HCT116 (cell line): ENCODE measurements at regions not wholly inside any gene's neighbourhood (a gene's known extent, or its start where the extent isn't known, plus 50 kb on each side); places are given as distances from the start of the nearest gene placed in this dataset.

ENCODE experiments used
- ATAC-seq: fragments of 200-7000 bp; cut with Tn5 transposase; 2 replicates; pipeline ENCODE4 v1.9.1; 2020; ENCODE audit warnings: mild to moderate bottlenecking, moderate library complexity
- BruUV-seq: library from RNA; stranded (reverse); fragments of 400-500 nt; replicated peaks from 2 replicates; lab custom pipeline; 2021; lab: Mats Ljungman, UMichigan
- CTCF ChIA-PET: fragments of 300-600 bp; sonication (Branson Sonifier 250); formaldehyde crosslinking; loops from one replicate; lab custom pipeline; 2021; ENCODE audit warnings: antibody characterized with exemption; lab: Charles Lee
- POLR2A ChIA-PET: fragments of 300-600, 350-600 bp; sonication (Branson Sonifier 250); formaldehyde crosslinking; loops from one replicate; lab custom pipeline; 2021; ENCODE audit warnings: antibody characterized with exemption; lab: Charles Lee
- RAD21 ChIA-PET, 2 experiments: fragments of 300-600 bp; sonication (Branson Sonifier 250); formaldehyde crosslinking; loops; one replicate each; lab custom pipeline; 2023; ENCODE audit warnings: low total read pairs in 2 of 2; ENCODE audit not compliant: uncharacterized antibody in 2 of 2, unreplicated experiment in 2 of 2, low non-redundant PET in 1 of 2; lab: Charles Lee
- DNase-seq: peaks from one replicate; pipeline ENCODE4 v3.0.0-alpha.2; 2010; ENCODE audit warnings: low read depth, low spot score
- H2AFZ ChIP-seq: fragments of 200-600 bp; shearing (Covaris generic), sonication (generic); 2 replicates; pipeline ENCODE4 v1.6.1; 2017; ENCODE audit warnings: low read depth, mixed run types, mixed read lengths, antibody characterized with exemption, low read length; ENCODE audit not compliant: poor library complexity, severe bottlenecking
- H3K27ac ChIP-seq: 2 replicates; pipeline ENCODE4 v1.5.1; 2012; ENCODE audit warnings: low read depth, low read length
- H3K27me3 ChIP-seq: fragments of 200-600 bp; sonication (generic); 2 replicates; pipeline ENCODE4 v1.6.1; 2016; ENCODE audit warnings: mixed run types, low read length, mixed read lengths; ENCODE audit not compliant: insufficient read depth
- H3K36me3 ChIP-seq, 2 experiments: fragments of 200-500 bp in 1 of 2; fragments of 200-600 bp in 1 of 2; sonication (Bioruptor generic) in 1 of 2; sonication (generic) in 1 of 2; 2 replicates each; pipeline versions ENCODE4 v1.5.1 to v1.6.1; 2014 to 2016; ENCODE audit warnings: low read length in 2 of 2, inconsistent platforms in 1 of 2, mixed read lengths in 1 of 2, mixed run types in 1 of 2; ENCODE audit not compliant: insufficient read depth in 2 of 2, control insufficient read depth in 1 of 2
- H3K4me1 ChIP-seq, 2 experiments: fragments of 200-600 bp in 1 of 2; sonication (generic) in 1 of 2; 2 replicates each; pipeline versions ENCODE4 v1.5.1 to v1.6.1; 2012 to 2017; ENCODE audit warnings: low read length in 2 of 2, inconsistent platforms in 1 of 2, mild to moderate bottlenecking in 1 of 2, mixed read lengths in 1 of 2, mixed run types in 1 of 2, moderate library complexity in 1 of 2; ENCODE audit not compliant: insufficient read depth in 2 of 2, control insufficient read depth in 1 of 2
- H3K4me2 ChIP-seq: fragments of 200-600 bp; sonication (generic); 2 replicates; pipeline ENCODE4 v1.6.1; 2017; ENCODE audit warnings: mixed run types, low read length, mixed read lengths
- H3K4me3 ChIP-seq, 2 experiments: fragments of 200-600 bp in 1 of 2; sonication (generic) in 1 of 2; replicated peaks in 1 of 2; 2 replicates each; pipeline ENCODE4 v1.5.1; 2011 to 2016; ENCODE audit warnings: low read length in 2 of 2, control low read depth in 1 of 2, low read depth in 1 of 2, mild to moderate bottlenecking in 1 of 2, mixed read lengths in 1 of 2, mixed run types in 1 of 2
- H3K79me2 ChIP-seq: fragments of 200-600 bp; sonication (generic); 2 replicates; pipeline ENCODE4 v1.6.1; 2017; ENCODE audit warnings: mild to moderate bottlenecking, mixed run types, low read length, moderate library complexity, mixed read lengths; ENCODE audit not compliant: insufficient read depth
- H3K9ac ChIP-seq: fragments of 200-600 bp; sonication (generic); 2 replicates; pipeline ENCODE4 v1.6.1; 2016; ENCODE audit warnings: low read length, mixed read lengths
- H3K9me2 ChIP-seq: fragments of 200-600 bp; sonication (generic), shearing (Covaris generic); 2 replicates; pipeline ENCODE4 v1.6.1; 2017; ENCODE audit warnings: mixed run types, mild to moderate bottlenecking, moderate library complexity; ENCODE audit not compliant: insufficient read depth
- H3K9me3 ChIP-seq, 2 experiments: fragments of 200-500 bp in 1 of 2; fragments of 200-600 bp in 1 of 2; sonication (Bioruptor generic) in 1 of 2; sonication (generic) in 1 of 2; 2 replicates each; pipeline ENCODE4 v1.6.1; 2014 to 2017; ENCODE audit warnings: low read length in 2 of 2, mixed read lengths in 2 of 2, inconsistent platforms in 1 of 2, low read depth in 1 of 2, mild to moderate bottlenecking in 1 of 2, mixed run types in 1 of 2, moderate library complexity in 1 of 2; ENCODE audit not compliant: control insufficient read depth in 1 of 2, insufficient read depth in 1 of 2
- H4K20me1 ChIP-seq: fragments of 200-600 bp; sonication (generic), shearing (Covaris generic); 2 replicates; pipeline ENCODE4 v1.6.1; 2017; ENCODE audit warnings: mixed run types, mild to moderate bottlenecking, moderate library complexity; ENCODE audit not compliant: insufficient read depth
- CBX3 ChIP-seq: IDR thresholded peaks from 2 replicates; pipeline ENCODE4 v1.6.1; 2012; ENCODE audit warnings: low read depth
- CEBPB ChIP-seq: IDR thresholded peaks from 2 replicates; pipeline ENCODE4 v1.6.1; 2012; ENCODE audit warnings: low read depth
- EGR1 ChIP-seq: IDR thresholded peaks from 2 replicates; pipeline ENCODE4 v1.6.1; 2012; ENCODE audit warnings: low read depth
- EZH2 ChIP-seq: fragments of 200-600 bp; sonication (generic); IDR thresholded peaks from 2 replicates; pipeline ENCODE4 v1.6.1; 2017; ENCODE audit warnings: antibody characterized with exemption, mixed run types
- POLR2A ChIP-seq: IDR thresholded peaks from 2 replicates; pipeline ENCODE4 v1.7.0; 2011; ENCODE audit warnings: borderline replicate concordance; ENCODE audit not compliant: insufficient read depth, insufficient read length; ENCODE audit errors: extremely low read depth
- POLR2AphosphoS5 ChIP-seq: IDR thresholded peaks from 2 replicates; pipeline ENCODE4 v1.6.1; 2011; ENCODE audit warnings: mild to moderate bottlenecking, low read depth, low read length, moderate library complexity
- RAD21 ChIP-seq: IDR thresholded peaks from 2 replicates; pipeline ENCODE4 v1.6.1; 2012; ENCODE audit warnings: low read depth, mild to moderate bottlenecking
- SP1 ChIP-seq: IDR thresholded peaks from 2 replicates; pipeline ENCODE4 v1.6.1; 2012; ENCODE audit warnings: low read depth
- YY1 ChIP-seq: IDR thresholded peaks from 2 replicates; pipeline ENCODE4 v1.6.1; 2011; ENCODE audit warnings: low read length, low read depth, moderate library complexity, mild to moderate bottlenecking; ENCODE audit not compliant: insufficient replicate concordance; ENCODE audit errors: extremely low read depth
- ZFX ChIP-seq: fragments of 450-650 bp; IDR thresholded peaks from 2 replicates; pipeline ENCODE4 v1.6.1; 2017
- ZNF274 ChIP-seq: fragments of 200-500 bp; sonication (Bioruptor generic); IDR thresholded peaks from 2 replicates; pipeline ENCODE4 v1.6.1; 2014; ENCODE audit warnings: mild to moderate bottlenecking, low read depth, low read length, inconsistent platforms
- intact Hi-C: fragments of 100-400 bp; cut with micrococcal nuclease; formaldehyde crosslinking; loops from 2 replicates; pipeline ENCODE4 v1.10.0; 2022
- TF ChIP-seq, protein P1 (sequence below): IDR thresholded peaks from 2 replicates; pipeline ENCODE4 v1.6.1; 2012
- TF ChIP-seq, protein P2 (sequence below), 3 experiments: fragments of 200-600 bp in 1 of 3; sonication (generic) in 1 of 3; IDR thresholded peaks in 2 of 3; conservative IDR thresholded peaks in 1 of 3; 2 replicates each; pipeline ENCODE4 v1.5.1; 2012 to 2017; ENCODE audit warnings: low read depth in 2 of 3, low read length in 2 of 3, antibody characterized with exemption in 1 of 3, borderline replicate concordance in 1 of 3, control low read depth in 1 of 3, mild to moderate bottlenecking in 1 of 3, mixed read lengths in 1 of 3, mixed run types in 1 of 3, moderate library complexity in 1 of 3; ENCODE audit not compliant: insufficient read depth in 1 of 3
- TF ChIP-seq, protein P3 (sequence below): IDR thresholded peaks from 2 replicates; pipeline ENCODE4 v1.6.1; 2012
- TF ChIP-seq, protein P4 (sequence below): IDR thresholded peaks from 2 replicates; pipeline ENCODE4 v1.6.1; 2012; ENCODE audit warnings: low read depth

DNA sequence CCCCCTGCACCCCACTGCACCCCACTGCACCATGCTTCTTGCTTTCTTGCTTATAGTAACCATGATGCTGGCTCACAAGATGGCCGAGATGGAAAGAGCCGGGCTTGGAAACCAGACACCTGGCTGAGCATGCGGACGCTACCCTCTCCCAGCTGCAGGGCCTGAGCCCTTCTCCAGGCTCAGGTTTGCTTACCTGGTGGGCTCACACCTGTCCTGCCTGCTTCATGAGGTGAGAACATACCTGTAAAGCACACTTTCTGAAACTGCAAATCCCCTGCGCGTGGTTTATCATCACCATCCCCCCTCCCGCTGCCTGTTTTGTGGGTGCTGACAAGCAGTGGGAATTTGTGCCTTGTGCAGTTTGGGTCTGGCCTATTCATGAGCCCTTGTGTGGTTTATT lies 302.7 kb downstream of the GLRX3 start:
- ChIA-PET POLR2A (no interaction called here), RAD21 (no interaction called here), CTCF (no interaction called here)
- Histone ChIP-seq H3K9me3 (no peaks in the 10 kb centered on the region), H3K27me3 (no peaks in the 10 kb centered on the region), H3K9me2 (no peaks in the 10 kb centered on the region), H3K36me3 (no peaks in the 10 kb centered on the region), H3K27ac (no peak overlapping the region), H3K4me2 (no peak overlapping the region), H3K4me1 (no peaks in the 10 kb centered on the region), H3K9ac (no peak overlapping the region), H3K79me2 (no peaks in the 10 kb centered on the region), H4K20me1 (no peaks in the 10 kb centered on the region), H2AFZ (no peak overlapping the region), H3K4me3 (no peak overlapping the region)
- TF ChIP-seq POLR2A, result no peak
- TF ChIP-seq, protein P1, sequence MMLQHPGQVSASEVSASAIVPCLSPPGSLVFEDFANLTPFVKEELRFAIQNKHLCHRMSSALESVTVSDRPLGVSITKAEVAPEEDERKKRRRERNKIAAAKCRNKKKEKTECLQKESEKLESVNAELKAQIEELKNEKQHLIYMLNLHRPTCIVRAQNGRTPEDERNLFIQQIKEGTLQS, result no peak
- no peak for TF ChIP-seq EZH2
- TF ChIP-seq, protein P2, sequence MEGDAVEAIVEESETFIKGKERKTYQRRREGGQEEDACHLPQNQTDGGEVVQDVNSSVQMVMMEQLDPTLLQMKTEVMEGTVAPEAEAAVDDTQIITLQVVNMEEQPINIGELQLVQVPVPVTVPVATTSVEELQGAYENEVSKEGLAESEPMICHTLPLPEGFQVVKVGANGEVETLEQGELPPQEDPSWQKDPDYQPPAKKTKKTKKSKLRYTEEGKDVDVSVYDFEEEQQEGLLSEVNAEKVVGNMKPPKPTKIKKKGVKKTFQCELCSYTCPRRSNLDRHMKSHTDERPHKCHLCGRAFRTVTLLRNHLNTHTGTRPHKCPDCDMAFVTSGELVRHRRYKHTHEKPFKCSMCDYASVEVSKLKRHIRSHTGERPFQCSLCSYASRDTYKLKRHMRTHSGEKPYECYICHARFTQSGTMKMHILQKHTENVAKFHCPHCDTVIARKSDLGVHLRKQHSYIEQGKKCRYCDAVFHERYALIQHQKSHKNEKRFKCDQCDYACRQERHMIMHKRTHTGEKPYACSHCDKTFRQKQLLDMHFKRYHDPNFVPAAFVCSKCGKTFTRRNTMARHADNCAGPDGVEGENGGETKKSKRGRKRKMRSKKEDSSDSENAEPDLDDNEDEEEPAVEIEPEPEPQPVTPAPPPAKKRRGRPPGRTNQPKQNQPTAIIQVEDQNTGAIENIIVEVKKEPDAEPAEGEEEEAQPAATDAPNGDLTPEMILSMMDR (IDR thresholded peaks at IDR 0.05 in 2 of 3, conservative IDR thresholded peaks at IDR 0.05 in 1 of 3; ENCODE audit: borderline replicate concordance in 1 of 3, insufficient read depth in 1 of 3, low read depth in 2 of 3, low read length in 2 of 3), result no peak
- no peak for TF ChIP-seq YY1
- no peak for TF ChIP-seq RAD21
- no peak for TF ChIP-seq ZFX
- DNase-seq (no peak), ATAC-seq (no peak)
- no TSS peak for BruUV-seq
- intact Hi-C loops, result no loop called here

DNA sequence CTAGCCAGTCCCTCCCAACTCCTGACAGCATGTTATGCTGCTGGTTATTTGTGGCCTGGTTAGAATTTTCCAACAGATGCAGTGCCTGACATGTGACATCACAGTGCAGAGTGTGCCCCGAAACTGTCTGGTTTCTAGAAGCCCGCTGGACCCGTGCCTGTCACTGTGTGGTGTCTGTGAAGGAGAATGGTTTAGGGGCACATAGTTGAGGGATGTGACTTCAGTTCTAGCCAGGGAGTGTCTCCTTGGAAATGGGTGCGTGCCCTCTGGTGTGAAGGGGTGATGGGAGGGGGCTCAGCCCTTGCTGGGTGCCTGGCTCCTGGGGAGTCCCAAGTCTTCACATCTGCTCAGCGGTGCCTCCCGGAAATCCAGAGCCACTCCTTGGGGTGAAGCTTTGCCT lies 303.6 kb downstream of the GLRX3 start:
- DNase-seq, result no peak
- POLR2A ChIA-PET, result no interaction called here
- Histone ChIP-seq H4K20me1 (no peaks in the 10 kb centered on the region), H3K9me3 (no peaks in the 10 kb centered on the region), H3K4me1 (no peaks in the 10 kb centered on the region), H3K27me3 (no peaks in the 10 kb centered on the region), H3K27ac (no peak overlapping the region), H3K36me3 (no peaks in the 10 kb centered on the region), H3K9me2 (no peaks in the 10 kb centered on the region), H3K79me2 (no peaks in the 10 kb centered on the region), H2AFZ (no peak overlapping the region), H3K4me3 (no peak overlapping the region), H3K4me2 (no peak overlapping the region), H3K9ac (no peak overlapping the region)
- no TSS peak for BruUV-seq
- CTCF ChIA-PET, result no interaction called here
- RAD21 ChIA-PET, result no interaction called here
- intact Hi-C loops, result no loop called here
- ATAC-seq, result no peak
- TF ChIP-seq CBX3 (no peak), ZFX (no peak), CEBPB (no peak), POLR2AphosphoS5 (no peak), SP1 (no peak), ZNF274 (no peak), EZH2 (no peak), EGR1 (no peak), POLR2A (no peak), RAD21 (no peak)
- TF ChIP-seq, protein P3, sequence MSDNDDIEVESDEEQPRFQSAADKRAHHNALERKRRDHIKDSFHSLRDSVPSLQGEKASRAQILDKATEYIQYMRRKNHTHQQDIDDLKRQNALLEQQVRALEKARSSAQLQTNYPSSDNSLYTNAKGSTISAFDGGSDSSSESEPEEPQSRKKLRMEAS, result no peak
- TF ChIP-seq, protein P4, sequence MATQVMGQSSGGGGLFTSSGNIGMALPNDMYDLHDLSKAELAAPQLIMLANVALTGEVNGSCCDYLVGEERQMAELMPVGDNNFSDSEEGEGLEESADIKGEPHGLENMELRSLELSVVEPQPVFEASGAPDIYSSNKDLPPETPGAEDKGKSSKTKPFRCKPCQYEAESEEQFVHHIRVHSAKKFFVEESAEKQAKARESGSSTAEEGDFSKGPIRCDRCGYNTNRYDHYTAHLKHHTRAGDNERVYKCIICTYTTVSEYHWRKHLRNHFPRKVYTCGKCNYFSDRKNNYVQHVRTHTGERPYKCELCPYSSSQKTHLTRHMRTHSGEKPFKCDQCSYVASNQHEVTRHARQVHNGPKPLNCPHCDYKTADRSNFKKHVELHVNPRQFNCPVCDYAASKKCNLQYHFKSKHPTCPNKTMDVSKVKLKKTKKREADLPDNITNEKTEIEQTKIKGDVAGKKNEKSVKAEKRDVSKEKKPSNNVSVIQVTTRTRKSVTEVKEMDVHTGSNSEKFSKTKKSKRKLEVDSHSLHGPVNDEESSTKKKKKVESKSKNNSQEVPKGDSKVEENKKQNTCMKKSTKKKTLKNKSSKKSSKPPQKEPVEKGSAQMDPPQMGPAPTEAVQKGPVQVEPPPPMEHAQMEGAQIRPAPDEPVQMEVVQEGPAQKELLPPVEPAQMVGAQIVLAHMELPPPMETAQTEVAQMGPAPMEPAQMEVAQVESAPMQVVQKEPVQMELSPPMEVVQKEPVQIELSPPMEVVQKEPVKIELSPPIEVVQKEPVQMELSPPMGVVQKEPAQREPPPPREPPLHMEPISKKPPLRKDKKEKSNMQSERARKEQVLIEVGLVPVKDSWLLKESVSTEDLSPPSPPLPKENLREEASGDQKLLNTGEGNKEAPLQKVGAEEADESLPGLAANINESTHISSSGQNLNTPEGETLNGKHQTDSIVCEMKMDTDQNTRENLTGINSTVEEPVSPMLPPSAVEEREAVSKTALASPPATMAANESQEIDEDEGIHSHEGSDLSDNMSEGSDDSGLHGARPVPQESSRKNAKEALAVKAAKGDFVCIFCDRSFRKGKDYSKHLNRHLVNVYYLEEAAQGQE, result no peak
